ENCODE measurements at regions not wholly inside any gene's neighbourhood (a gene's known extent, or its start where the extent isn't known, plus 50 kb on each side); places are given as distances from the start of the nearest gene placed in this dataset.
A peak's percentile ranks its signal among the peaks of the same experiment; 100 is the strongest.
"Not testable (repeated sequence)": the region's sequence is repeated elsewhere in the genome, so short reads cannot be mapped to it uniquely, and the experiment has no call there.

DNA sequence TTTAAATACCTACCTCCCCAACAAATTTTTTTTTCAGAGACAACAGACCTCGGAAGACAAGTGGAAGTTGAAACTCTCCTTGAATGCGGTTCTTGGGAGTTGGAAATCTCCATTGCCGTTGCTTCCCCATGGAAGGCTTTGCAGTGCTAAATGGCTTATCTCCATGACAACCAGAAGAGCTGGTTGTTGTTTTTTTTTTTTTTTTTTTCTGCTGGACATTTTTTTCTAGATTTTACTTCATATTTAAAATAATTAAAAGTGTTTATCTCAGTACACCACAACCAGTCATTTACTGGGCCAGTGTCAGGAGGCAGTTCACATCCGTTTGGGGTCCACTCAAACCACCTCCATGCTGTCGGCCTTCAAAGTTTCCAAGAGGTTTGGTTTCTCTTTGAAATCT, 348.5 kb upstream of the PRKCQ start:
- DNase-seq (ENCODE audit: low read depth, low spot score), result no peak
- no peak overlapping the region for H3K4me3 ChIP-seq (ENCODE audit: low read depth, low read length)
- POLR2A ChIA-PET, result no interaction called here

DNA sequence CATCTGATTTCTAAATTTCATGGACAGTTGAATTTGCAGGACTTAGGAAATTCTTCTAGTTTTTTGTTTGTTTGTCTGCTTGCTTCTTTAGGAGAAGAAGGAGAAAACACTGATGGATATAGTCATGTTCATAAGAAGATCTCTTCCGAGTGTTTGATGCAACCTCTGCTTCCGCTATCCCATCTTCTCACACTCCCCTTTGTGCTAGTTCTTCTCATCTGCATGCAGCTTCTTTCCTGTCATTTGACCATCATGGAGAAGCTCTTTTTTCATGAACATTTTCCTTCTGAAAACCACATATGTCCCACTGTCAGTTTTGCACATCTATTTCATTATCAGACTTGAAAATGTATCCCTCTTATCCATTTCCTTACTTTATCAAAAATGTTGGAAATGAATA, 346.9 kb upstream of the PRKCQ start:
- DNase-seq (ENCODE audit: low read depth, low spot score), result no peak
- CTCF ChIA-PET, result no interaction called here
- TF ChIP-seq, protein P1, sequence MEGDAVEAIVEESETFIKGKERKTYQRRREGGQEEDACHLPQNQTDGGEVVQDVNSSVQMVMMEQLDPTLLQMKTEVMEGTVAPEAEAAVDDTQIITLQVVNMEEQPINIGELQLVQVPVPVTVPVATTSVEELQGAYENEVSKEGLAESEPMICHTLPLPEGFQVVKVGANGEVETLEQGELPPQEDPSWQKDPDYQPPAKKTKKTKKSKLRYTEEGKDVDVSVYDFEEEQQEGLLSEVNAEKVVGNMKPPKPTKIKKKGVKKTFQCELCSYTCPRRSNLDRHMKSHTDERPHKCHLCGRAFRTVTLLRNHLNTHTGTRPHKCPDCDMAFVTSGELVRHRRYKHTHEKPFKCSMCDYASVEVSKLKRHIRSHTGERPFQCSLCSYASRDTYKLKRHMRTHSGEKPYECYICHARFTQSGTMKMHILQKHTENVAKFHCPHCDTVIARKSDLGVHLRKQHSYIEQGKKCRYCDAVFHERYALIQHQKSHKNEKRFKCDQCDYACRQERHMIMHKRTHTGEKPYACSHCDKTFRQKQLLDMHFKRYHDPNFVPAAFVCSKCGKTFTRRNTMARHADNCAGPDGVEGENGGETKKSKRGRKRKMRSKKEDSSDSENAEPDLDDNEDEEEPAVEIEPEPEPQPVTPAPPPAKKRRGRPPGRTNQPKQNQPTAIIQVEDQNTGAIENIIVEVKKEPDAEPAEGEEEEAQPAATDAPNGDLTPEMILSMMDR (IDR thresholded peaks at IDR 0.05; ENCODE audit: insufficient read depth, low read length, missing control alignments), result no peak
- POLR2A ChIA-PET, result no interaction called here
- no peak overlapping the region for H3K4me3 ChIP-seq (ENCODE audit: low read depth, low read length)

More for the DNA sequence above, 348.5 kb upstream of the PRKCQ start:
- TF ChIP-seq, protein P1 (IDR thresholded peaks at IDR 0.05; ENCODE audit: insufficient read depth, low read length, missing control alignments), result no peak
- CTCF ChIA-PET, result interaction anchor here (0.6 to 1.0 kb wide), 2 partner anchors 8 to 483 kb away, joined by 3 read pairs; partner anchors contain the start of gene SFMBT2

GRCh38 chr10:6925146-6925545, 345.1 kb upstream of the PRKCQ start:
- POLR2A ChIA-PET, result no interaction called here
- H3K4me3 ChIP-seq (ENCODE audit: low read depth, low read length), result no peak overlapping the region
- CTCF ChIA-PET, result no interaction called here
- DNase-seq (ENCODE audit: low read depth, low spot score), result no peak
- TF ChIP-seq, protein P1 (IDR thresholded peaks at IDR 0.05; ENCODE audit: insufficient read depth, low read length, missing control alignments), result no peak

GRCh38 chr10:6924166-6924565, 344.1 kb upstream of the PRKCQ start:
- ChIA-PET POLR2A (no interaction called here), CTCF (no interaction called here)
- no peak overlapping the region for H3K4me3 ChIP-seq (ENCODE audit: low read depth, low read length)
- TF ChIP-seq, protein P1 (IDR thresholded peaks at IDR 0.05; ENCODE audit: insufficient read depth, low read length, missing control alignments), result no peak
- DNase-seq (ENCODE audit: low read depth, low spot score), result no peak

- H3K4me3 ChIP-seq (ENCODE audit: low read depth, low read length); DNase-seq (ENCODE audit: low read depth, low spot score); POLR2A ChIA-PET: not testable (repeated sequence)
- CTCF ChIA-PET, result interaction anchor here (1.0 to 2.2 kb wide), 2 partner anchors 133 to 499 kb away, joined by 3 to 8 read pairs; no protein-coding TSS in a partner anchor
Measured at GRCh38 chr10:6921026-6921425, 340.9 kb upstream of the PRKCQ start.

GRCh38 chr10:6920072-6921019, 340.3 kb upstream of the PRKCQ start:
- TF ChIP-seq, protein P1 (IDR thresholded peaks at IDR 0.05; ENCODE audit: insufficient read depth, low read length, missing control alignments), result peak; percentile 76
- CTCF ChIA-PET, result interaction anchor here (0.6 to 2.2 kb wide), 13 partner anchors 8 to 503 kb away, joined by 3 to 10 read pairs (median 4); partner anchors contain the start of gene SFMBT2
- no peak for DNase-seq (ENCODE audit: low read depth, low spot score)
- no peak overlapping the region; the same call in 1 of the 2 replicates for H3K4me3 ChIP-seq (ENCODE audit: low read depth, low read length)
- POLR2A ChIA-PET, result no interaction called here
